ENCODE measurements at regions not wholly inside any gene's neighbourhood (a gene's known extent, or its start where the extent isn't known, plus 50 kb on each side); places are given as distances from the start of the nearest gene placed in this dataset.

DNA sequence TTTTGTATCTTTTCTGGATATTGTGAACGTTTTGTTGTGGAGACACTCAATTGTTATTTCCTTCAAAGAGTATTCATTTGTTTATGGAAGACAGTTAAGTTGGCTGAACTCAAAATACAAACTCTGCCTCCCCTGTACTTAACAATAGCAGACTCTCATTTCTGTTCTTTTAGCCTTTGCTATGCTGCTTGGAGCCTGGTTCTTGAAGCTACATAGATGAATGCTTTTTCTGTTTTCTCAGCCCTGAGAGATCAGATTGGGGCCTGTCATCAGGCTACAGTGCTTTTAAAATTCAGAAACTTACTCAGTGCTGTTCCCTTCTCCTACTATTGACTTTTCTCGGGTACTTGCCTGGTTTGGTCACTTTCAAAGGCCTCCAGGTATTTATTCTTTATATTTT is 215.7 kb upstream of the LYPLAL1 start:
- H3K36me3 Mint-ChIP-seq (ENCODE audit: low read depth): no peaks in the 10 kb centered on the region
- no peak overlapping the region for H3K4me3 Mint-ChIP-seq
- no peaks in the 10 kb centered on the region for H3K27me3 Mint-ChIP-seq (ENCODE audit: low read depth)
- TF ChIP-seq, protein P1, sequence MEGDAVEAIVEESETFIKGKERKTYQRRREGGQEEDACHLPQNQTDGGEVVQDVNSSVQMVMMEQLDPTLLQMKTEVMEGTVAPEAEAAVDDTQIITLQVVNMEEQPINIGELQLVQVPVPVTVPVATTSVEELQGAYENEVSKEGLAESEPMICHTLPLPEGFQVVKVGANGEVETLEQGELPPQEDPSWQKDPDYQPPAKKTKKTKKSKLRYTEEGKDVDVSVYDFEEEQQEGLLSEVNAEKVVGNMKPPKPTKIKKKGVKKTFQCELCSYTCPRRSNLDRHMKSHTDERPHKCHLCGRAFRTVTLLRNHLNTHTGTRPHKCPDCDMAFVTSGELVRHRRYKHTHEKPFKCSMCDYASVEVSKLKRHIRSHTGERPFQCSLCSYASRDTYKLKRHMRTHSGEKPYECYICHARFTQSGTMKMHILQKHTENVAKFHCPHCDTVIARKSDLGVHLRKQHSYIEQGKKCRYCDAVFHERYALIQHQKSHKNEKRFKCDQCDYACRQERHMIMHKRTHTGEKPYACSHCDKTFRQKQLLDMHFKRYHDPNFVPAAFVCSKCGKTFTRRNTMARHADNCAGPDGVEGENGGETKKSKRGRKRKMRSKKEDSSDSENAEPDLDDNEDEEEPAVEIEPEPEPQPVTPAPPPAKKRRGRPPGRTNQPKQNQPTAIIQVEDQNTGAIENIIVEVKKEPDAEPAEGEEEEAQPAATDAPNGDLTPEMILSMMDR (IDR thresholded peaks at IDR 0.05; ENCODE audit: unreplicated experiment in 3 of 3): no peak
- H3K9me3 Mint-ChIP-seq: peaks cover 3% of the 10 kb centered on the region
- H3K4me1 Mint-ChIP-seq: no peaks in the 10 kb centered on the region
- no peak overlapping the region for H3K27ac Mint-ChIP-seq

DNA sequence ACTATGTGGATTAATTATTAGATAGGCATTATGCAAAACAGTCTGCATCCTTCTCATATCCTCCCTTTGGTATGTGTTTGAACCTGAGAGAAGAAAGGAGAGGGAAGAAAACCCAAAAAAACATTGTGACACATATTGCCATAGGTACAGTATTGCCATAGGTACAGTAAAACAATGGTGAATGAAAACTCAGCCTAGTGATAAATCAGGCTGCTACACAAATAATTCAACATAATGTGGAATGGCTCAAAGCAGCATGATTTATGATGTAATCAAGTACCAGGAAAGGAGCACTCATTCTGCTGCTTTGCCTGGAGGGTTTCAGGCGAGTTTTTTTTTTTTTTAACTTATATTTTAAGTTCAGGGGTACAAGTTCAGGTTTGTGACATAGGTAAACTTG is 213.9 kb upstream of the LYPLAL1 start:
- peaks cover 14% of the 10 kb centered on the region for H3K4me1 Mint-ChIP-seq
- TF ChIP-seq, protein P1 (IDR thresholded peaks at IDR 0.05; ENCODE audit: unreplicated experiment in 3 of 3): no peak

GRCh38 chr1:218964471-218965185 is 209.1 kb upstream of the LYPLAL1 start:
- peaks cover 30% of the 10 kb centered on the region for H3K4me1 Mint-ChIP-seq
- peaks cover 20% of the 10 kb centered on the region for H3K9me3 Mint-ChIP-seq
- no peaks in the 10 kb centered on the region for H3K36me3 Mint-ChIP-seq (ENCODE audit: low read depth)
- TF ChIP-seq, protein P1 (IDR thresholded peaks at IDR 0.05; ENCODE audit: unreplicated experiment in 3 of 3): no peak
- peak overlapping the region in 2 of 3 experiments; percentile 1 to 62 for H3K27ac Mint-ChIP-seq
- H3K4me3 Mint-ChIP-seq: no peak overlapping the region
- H3K27me3 Mint-ChIP-seq (ENCODE audit: low read depth): no peaks in the 10 kb centered on the region

More for the DNA sequence above, 213.9 kb upstream of the LYPLAL1 start:
- H3K27me3 Mint-ChIP-seq (ENCODE audit: low read depth): no peaks in the 10 kb centered on the region
- no peaks in the 10 kb centered on the region for H3K36me3 Mint-ChIP-seq (ENCODE audit: low read depth)
- peaks cover 3% of the 10 kb centered on the region for H3K9me3 Mint-ChIP-seq
- no peak overlapping the region for H3K4me3 Mint-ChIP-seq
- H3K27ac Mint-ChIP-seq: no peak overlapping the region

- no peaks in the 10 kb centered on the region for H3K36me3 Mint-ChIP-seq (ENCODE audit: low read depth)
- H3K4me3 Mint-ChIP-seq: no peak overlapping the region
- H3K27me3 Mint-ChIP-seq (ENCODE audit: low read depth): no peaks in the 10 kb centered on the region
- H3K4me1 Mint-ChIP-seq: peaks cover 42% of the 10 kb centered on the region
- TF ChIP-seq, protein P1 (IDR thresholded peaks at IDR 0.05; ENCODE audit: unreplicated experiment in 3 of 3): no peak
- H3K27ac Mint-ChIP-seq: peak overlapping the region in 1 of 3 experiments; percentile 37
- peaks cover 20% of the 10 kb centered on the region for H3K9me3 Mint-ChIP-seq
Observed at GRCh38 chr1:218965821-218966220, 207.9 kb upstream of the LYPLAL1 start.

- Mint-ChIP-seq H3K4me3 (no peak overlapping the region), H3K9me3 (peaks cover 21% of the 10 kb centered on the region), H3K27me3 (ENCODE audit: low read depth) (no peaks in the 10 kb centered on the region), H3K27ac (no peak overlapping the region), H3K36me3 (ENCODE audit: low read depth) (no peaks in the 10 kb centered on the region), H3K4me1 (peaks cover 54% of the 10 kb centered on the region)
- TF ChIP-seq, protein P1 (IDR thresholded peaks at IDR 0.05; ENCODE audit: unreplicated experiment in 3 of 3): no peak
Observed at GRCh38 chr1:218967254-218967653, 206.4 kb upstream of the LYPLAL1 start.

- Mint-ChIP-seq H3K4me1 (peaks cover 54% of the 10 kb centered on the region), H3K36me3 (ENCODE audit: low read depth) (no peaks in the 10 kb centered on the region), H3K27me3 (ENCODE audit: low read depth) (no peaks in the 10 kb centered on the region), H3K4me3 (no peak overlapping the region), H3K9me3 (peaks cover 24% of the 10 kb centered on the region), H3K27ac (no peak overlapping the region)
- TF ChIP-seq, protein P1 (IDR thresholded peaks at IDR 0.05; ENCODE audit: unreplicated experiment in 3 of 3): no peak
Observed at GRCh38 chr1:218967836-218968235, 205.8 kb upstream of the LYPLAL1 start.

All from nephron (organoid).